ENCODE measurements at regions not wholly inside any gene's neighbourhood (a gene's known extent, or its start where the extent isn't known, plus 50 kb on each side); places are given as distances from the start of the nearest gene placed in this dataset.
"Not testable (repeated sequence)": the region's sequence is repeated elsewhere in the genome, so short reads cannot be mapped to it uniquely, and the experiment has no call there.

DNA sequence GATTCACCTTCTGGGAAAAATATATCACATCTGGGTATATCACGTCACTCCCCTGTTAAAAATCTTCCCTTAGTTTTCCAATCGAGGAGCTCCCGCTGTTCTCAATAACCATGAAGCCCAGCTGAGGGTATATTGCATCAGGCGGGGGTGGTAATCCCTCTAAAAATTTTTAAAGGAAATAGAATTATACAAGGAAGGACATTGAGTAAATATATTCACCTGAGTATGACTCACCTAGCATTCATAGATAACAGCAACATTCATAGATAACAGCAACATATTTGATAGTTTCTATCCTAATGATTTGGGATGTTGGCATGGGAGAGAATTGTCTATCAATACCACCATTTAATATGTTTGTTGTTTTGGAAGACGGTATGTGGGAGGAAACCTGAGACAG is 473.6 kb downstream of the RMST start:
- DNase-seq: no peak

DNA sequence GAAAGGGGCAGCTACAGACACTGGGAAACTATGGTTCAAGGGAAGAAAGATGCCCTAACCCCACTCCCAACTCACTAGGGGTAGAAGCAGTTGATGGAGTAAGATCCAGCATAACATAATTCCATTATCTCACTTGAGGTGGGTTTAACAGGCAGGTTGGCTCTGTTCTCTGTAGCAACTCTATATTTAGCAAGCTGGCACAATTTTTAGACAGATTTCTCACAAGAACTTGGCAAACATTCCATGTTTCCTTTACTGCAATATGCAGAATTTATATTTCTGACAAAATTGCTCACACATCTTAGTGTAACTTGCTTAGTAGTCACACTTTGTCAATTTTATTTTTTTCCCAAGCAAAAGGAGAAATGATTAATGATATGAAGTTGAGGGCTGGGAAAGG is 475.4 kb downstream of the RMST start:
- DNase-seq: no peak

DNA sequence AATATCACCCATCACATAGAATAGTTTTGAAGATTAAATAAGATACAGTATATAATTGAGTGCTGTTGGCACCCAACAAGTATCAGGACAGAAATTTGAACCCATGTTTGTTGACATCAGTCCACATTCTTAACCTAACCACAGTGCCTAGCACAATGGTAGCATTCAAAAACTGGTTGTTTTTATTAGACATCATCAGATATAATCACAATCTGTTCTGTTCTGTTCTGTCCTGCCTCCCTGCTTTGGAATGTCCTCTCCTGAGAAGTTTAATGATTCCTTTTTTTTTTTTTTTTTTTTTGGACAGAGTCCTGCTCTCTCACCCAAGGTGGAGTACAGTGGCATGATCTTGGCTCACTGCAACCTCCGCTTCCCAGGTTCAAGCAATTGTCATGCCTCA is 476.6 kb downstream of the RMST start:
- no peak for DNase-seq

DNA sequence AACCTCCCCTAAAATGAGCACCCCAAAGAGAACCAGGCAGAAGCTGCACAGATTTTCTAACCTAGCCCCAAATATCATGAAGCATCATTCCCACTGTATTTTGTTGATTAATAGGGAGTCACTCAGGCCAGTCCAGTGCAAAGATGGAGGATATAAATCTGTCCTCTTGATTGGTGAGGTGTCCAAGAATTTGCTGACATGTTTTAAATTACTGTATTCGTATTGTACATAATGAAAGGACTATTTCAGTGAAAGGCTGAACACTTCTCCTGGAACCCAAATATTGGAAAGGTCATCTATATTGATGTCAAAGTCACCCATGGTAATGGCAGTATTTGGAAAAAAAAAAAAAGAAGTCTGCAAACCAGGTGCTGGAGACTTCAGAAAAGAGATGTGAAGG is 477.5 kb downstream of the RMST start:
- no peak for DNase-seq

DNA sequence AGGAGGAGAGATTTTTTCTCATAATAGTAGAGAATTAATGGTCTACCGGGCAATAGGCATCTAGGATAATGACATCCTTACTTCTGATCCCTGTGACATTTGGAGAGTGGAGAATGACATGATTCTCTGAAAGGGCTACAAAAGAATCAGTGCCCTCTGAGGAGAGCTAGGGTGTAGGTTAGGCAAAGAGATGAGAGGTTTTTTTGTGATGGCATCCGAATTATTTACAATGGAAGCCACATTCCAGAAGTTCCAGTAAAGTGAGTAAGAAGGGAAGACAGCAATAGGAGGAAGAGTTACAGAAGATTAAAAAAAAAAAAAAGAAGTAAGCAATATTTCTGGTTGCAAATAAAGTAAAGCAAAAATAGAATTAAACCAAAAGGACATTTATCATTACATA is 478.0 kb downstream of the RMST start:
- no peak for DNase-seq

DNA sequence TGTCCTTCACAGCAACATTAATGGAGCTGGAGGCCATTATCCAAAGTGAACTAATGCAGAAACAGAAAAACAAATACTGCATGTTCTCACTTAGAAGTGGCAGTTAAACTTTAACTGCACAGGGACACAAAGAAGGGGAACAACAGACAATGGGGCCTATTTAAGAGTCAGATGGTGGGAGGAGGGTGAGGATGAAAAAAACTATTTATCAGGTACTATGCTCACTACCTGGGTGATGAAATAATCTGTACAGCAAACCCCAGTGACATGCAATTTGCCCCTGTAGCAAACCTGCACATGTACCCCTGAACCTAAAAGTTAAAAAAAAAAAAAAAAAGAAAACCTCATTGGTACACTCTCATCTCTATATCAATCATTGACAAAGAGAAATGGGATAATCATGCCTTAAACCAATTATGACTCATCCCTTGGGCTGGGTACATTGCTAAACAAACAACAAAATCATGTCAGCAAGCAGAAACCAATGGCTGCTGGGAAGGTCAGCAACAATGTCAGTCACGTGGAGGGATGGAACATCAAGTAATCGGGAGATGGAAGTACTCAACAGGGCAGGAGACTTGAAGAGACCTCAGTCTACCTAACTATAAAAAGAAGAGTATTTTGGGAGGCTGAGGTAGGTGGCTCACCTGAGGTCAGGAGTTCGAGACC is 479.2 kb downstream of the RMST start:
- DNase-seq: no peak

DNA sequence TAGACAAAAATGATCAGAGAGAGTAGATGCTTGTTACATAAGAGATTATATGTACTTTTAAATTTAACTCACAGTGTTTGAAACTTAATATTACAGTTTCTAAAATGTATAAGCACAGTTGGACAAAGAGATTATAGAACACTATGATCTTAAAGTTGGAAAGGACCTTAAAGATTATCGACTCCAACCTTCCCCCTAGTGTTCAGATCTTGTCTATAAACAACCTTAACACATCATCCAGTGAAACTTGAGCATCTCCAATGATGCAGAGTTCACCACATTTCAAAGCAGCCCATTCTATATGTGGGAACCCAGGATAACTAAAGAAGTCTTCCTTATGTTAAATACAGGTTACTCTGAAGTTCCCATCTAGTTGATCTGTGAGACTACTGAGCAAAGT is 480.8 kb downstream of the RMST start:
- DNase-seq: no peak

DNA sequence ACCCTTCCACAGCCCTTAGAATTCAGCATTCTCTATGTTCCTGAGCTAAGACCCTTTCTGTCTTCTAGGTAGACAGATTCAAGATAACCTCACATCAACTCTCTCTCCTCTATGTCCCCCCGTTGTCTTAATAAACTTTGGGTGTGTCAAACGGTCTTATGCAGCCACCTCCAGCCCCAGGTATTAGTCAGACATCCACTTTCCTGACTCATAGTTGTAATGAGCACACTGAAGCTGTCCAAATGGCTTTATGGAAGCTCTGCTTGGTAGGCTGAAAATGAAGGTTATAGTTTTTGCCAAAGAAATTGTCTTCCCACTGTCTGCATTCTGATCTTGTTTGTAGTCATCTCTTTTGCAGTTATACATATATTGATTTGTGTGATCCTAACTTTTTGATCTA is 482.0 kb downstream of the RMST start:
- no peak for DNase-seq

DNA sequence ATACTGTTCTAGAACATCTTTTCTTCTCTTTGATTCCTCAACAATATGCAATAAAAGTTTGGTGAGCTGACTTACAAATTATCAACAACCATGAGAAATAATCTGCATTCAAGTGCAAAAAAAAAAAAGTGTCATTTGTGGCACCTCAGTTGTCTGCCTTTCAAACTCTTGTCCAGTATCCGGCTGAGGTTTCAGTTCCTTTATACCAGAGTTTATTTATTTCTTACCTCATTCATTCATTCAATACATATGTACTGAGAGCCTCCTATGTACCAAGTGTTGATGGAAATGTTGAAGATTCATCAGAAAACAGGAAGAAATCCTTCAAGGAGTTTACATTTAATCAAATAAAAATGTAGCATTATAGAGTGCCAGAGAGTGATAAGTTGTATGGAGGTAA is 484.1 kb downstream of the RMST start:
- DNase-seq: no peak

DNA sequence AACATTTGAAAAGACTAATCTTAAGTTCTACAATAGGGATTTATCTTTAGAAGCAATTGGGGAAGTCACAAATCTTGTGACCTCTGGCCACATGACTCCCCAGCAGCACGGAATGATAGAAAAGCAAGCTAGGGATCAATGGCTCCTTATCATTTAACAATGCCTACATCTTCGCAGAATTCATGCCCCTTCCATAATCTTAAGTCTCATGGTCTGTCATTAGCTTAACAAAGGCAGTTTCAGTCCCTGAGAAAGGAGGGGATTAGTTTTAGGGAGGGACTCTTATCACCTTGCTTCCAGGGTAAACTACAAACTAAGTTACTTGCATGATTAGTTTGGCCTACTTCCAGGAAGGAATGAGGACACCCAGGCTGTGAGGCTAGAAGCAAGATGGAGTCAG is 486.0 kb downstream of the RMST start:
- DNase-seq: no peak

DNA sequence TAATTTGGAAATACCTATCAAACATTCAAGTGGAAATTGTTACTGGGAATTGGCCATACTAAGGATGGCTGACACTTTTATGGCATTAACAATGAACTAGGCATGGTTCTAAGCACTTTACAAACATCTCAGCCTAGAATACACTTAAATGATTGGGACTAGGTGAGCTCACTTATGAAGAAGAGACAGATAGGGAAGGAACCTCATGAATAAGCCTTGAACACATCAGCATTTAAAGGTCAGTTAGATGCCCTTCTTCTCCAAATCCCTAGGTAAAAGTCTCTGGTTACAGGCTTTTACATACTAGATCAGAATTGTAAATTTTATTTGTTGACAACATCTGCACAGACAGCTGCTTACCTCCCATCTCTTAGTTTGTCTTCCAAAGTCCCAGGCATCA is 488.6 kb downstream of the RMST start:
- DNase-seq: no peak

DNA sequence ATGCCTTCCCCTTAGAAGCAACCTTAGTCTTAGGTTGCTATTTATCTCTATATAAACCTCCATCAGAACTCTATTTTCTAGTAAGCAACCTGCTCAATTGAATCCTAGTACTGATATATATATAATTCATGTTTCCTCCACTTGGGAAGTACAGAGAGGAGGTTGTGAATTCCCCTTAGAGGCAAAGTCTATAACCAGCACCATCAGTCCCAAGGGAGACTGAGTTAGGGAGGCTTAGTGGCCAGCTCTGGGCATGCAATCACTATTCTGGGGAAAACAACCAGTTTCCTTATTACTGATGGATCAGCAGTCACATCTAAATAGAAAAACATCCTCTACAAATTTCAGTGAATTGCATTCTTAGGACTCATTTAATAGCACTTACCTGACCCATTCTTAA is 489.1 kb downstream of the RMST start:
- DNase-seq: no peak

DNA sequence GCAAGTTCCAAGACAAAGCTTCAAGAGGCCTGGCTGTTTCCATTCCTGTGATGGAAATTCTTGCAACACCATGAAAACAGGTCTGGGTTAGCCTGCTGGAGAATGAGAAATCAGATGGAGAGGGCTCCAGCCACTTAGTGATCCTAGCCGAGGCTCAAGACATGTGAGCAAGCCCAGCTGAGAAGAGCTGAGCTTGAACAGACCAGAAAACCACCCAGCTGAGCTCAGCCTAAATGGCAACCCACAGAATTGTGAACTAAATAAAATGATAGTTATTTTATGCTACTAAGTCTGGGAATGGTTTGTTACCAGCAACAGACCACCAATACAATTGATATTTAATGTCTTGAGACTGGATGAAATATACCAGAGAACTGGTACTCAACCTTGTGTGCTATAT is 494.5 kb downstream of the RMST start:
- no peak for DNase-seq

DNA sequence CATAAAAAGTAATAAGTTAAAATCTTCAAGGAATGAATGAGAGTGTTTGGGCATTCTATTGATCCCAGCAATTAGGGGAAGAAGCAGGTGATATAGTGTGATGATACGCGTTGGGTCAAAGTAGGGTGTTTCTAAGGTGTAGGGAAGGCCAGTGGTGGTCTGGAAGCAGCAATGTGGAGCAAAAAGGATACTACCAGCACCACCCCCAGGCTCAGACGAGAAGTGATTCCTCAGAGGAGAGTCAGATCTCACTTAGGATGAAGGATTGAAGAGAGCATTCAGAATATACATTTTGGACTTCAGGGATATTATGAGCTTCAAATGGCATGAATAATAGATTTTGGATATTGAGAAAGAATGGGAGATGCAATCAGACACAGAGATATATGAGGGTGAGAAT is 497.6 kb downstream of the RMST start:
- DNase-seq: no peak

DNA sequence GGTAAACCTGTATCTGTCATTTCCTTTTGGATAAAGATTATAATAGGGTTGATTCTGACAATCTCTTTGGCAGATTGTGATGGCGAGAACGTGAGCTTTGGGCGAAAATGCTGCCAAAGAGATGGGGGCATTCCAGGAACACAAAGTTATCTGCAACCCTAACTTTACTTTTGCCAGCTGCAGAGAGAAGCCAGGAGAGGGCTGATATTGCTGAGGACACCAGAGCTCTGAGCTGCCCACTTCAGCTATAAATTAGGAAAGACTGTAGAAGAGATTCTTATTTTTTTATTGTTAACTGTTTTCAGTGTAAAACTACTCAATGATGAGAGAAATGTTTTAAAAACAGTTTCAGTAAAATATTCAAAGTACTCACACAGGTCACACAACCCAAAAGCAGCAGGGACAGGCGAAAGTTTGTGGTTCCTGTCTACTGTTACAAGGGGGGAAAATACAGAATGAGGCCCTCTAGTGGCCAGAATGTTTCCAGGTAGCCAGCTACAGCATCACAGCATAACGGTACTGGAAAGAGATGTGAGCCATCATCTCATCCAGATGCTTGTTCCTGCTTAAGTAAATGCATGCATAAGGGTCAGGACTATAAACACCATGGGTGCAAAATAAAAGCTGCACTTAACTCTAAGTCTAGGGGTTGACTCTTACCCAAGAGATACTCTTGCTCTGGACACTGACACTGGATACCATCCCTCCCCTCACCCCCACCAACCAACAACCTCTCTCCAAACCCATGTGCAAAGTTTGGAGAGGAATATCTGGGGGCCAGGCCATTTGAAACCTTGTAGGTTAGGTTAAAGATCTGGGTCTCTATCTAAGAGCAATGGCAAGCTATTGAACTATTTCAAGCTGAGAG is 498.4 kb downstream of the RMST start:
- DNase-seq: peak; percentile 6

DNA sequence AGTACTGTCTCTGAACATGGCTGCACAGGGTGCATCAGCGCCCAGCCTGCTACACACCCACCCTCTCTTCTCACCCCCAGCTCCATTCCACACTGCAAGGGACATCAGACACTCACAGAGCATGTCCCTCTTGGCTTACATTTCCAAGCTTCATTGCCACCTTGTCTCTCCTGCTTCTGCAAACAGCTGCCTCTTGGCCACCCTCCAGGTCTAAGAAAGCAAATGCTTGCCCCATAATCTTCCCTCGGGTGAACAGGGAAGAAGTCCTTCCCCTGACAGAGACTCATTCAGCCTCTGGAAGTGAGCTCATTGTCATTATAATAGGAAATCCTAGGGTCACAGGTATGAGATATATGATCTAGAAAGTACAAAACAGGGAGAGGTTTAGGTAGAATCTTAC is 505.2 kb downstream of the RMST start:
- DNase-seq: no peak

DNA sequence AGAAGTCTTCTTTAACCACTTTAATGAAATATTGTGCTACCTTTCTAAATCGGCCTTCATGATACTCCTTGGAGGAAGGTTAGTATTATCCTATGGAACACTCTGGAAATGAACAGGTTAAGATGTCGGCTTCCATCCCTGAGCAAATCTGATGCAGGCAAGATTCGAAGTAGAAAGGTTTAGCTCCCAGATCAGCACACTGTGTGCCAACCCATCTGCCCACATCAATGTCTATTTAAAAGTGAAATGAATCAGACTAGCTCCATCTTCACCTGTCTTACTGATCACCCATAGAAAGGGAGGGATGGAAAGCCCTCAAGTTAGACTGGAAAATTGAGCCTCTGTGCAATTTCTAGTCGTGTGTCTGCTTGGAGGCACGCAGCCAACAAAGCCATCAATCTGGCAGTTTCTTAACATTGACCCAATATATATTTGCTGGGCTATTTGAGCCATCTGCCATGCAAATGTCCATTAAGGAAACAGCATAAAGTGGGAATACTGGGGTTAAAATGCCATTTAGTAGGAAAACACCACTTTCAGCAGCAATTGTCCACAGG is 506.1 kb downstream of the RMST start:
- DNase-seq: no peak

DNA sequence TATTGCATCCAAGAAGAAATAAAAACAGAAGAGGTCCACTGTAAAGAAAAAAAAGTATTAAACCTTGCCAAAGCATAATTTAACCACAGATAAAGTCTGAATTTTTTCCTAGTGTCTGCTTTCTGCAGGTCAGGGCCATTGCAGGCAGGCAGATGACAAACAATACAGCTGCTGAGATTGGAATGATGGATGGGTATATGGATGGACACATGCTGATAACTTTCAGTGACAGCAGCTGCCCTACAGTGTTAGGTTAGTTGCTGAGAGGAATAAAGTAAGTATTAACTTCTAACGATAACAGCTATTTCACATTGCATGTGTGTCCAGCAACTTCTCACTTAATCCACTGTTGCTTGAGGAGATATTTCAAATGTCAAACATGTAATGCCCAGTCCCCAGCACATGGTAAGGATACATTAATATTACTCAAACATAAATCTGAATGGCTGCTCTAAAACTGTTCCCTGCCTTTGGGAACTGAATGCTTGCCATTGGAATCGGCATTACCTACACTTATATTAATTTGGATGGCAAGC is 515.3 kb downstream of the RMST start:
- DNase-seq: no peak

DNA sequence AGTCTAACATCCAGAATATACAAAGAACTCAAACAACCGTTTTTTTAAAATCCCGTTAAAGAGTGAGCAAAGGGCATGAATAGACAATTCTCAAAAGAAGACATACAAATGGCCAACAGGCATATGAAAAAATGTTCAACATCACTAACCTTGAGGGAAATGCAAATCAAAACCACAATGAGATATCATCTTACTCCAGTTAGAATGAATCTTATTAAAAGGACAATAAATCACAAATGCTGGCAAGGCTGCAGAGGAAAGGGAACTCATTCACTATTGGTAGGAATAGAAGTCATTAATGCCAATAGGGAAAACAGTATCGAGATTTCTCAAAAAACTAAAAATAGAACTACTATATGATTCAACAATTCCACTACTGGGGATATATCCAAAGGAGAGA is 520.1 kb downstream of the RMST start:
- DNase-seq: no peak

DNA sequence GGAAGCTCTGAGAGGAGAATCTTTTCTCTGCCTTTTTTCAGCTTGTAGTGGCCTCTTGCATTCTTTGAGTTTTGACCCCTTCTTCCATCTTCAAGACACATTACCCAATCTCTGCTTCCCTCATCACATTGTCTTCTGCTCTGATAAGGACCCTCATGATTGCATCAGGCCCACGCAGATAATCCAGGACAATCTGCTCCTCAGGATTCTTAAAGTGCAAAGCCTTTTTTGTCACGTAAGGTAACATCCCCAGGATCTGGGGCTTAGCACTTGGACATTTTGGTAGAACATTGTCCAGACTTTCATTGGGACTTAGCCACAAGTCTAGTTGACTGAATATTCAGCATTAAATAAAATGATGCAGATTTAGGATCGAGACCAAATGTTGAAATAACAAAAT is 521.2 kb downstream of the RMST start:
- DNase-seq: no peak

DNA sequence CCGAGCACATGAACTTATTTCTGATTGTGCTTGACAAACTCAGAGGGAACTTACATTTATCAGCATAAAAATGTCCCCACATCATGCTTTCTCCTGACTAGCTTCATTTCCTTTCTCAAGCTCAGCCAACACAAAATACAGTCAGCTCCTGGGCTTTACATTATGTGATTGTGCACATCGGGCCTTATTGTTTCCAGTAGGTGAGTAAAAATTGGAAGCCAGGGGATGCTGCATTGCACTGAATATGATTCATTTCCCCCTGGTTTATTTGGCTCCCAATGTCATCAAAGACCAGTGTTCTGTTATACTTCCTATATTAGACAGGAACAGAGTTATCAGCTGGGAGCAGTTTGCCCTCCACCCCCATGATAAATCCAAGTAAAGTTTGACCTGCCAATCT is 521.8 kb downstream of the RMST start:
- no peak for DNase-seq

DNA sequence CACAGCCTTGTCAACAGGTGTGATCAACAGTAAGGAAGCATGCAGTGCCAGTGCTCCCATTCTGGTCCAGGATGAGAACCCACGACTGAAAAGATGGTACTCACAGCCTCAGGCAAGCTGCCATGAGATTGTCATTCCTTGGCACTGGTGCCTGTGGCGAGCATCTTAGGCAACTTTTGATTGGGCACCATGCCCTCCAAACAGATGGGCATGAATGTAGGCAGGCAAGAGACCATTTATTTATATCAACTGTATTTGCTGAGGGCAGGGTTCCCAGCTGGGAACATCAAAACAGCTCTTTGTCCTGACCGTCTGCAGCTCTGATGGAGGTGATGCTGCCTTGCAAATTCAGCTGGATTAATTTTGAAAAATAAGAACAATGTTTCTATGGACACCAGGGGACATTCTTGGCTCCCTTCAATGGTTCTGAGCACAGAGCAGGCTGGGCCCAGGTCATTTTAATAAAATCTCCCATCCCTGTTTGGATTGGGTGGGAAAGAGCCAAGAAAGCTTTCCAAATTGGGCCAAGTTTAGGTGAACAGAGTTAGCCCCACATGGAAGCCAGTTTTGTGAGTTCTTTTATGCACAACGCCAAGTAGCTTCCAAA is 522.5 kb downstream of the RMST start:
- no peak for DNase-seq

DNA sequence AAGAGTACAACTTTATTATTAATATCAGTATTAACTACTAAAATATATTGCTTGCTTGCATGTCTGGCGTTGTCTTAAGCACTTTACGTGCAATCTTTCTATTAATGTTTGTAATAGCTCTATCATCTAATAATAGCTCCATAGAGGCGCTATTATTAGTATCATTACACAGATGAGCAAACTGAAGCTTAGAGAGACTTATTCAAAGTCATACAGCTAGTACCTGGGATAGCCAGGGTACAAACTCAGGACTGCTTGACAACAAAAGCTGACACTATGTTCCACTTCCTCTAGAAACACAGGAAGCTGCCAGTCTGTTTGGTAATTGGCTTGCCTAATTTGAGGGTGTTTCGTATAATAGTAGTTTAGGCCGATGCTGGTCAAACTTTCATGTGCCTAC is 523.2 kb downstream of the RMST start:
- DNase-seq: no peak

DNA sequence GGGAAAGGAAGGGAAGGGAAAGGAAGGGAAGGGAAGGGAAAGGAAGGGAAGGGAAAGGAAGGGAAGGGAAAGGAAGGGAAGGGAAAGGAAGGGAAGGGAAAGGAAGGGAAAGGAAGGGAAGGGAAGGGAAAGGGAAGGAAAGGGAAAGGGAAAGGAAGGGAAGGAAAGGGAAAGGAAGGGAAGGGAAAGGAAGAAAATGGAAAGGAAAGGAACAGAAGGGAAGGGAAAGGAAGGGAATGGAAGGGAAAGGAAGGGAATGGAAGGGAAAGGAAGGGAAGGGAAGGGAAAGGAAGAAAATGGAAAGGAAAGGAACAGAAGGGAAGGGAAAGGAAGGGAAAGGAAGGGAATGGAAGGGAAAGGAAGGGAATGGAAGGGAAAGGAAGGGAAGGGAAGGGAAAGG is 526.0 kb downstream of the RMST start:
- not testable (repeated sequence) for DNase-seq

Data from dermis blood vessel endothelial cell (primary cell).